NCI-H524 (cell line): ENCODE measurements at regions not wholly inside any gene's neighbourhood (a gene's known extent, or its start where the extent isn't known, plus 50 kb on each side); places are given as distances from the start of the nearest gene placed in this dataset.

Experiments used
- DNase-seq, 2 experiments: peaks; one replicate each; lab custom pipeline; 2025; lab: John Stamatoyannopoulos, UW

DNA sequence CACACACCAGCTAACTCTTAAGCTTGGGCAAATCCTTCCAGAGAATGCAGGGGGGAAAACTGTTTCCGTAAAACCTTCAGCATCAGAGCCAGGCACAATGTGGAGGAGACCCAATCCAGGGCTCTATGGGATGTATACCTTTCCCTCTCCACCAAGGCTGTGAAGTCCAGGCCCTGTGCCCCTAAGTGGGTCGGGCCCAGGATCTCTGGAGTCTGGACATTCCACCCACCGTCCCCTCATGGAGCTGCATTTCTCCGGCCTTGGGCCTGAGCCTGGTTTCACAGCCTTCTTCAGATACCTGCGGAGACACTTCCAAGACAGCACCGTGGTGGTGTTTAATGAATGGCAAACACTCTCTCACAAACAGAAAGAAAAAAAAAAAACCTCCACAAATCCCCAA lies 186.2 kb downstream of the URI1 start:
- DNase-seq = no peak

DNA sequence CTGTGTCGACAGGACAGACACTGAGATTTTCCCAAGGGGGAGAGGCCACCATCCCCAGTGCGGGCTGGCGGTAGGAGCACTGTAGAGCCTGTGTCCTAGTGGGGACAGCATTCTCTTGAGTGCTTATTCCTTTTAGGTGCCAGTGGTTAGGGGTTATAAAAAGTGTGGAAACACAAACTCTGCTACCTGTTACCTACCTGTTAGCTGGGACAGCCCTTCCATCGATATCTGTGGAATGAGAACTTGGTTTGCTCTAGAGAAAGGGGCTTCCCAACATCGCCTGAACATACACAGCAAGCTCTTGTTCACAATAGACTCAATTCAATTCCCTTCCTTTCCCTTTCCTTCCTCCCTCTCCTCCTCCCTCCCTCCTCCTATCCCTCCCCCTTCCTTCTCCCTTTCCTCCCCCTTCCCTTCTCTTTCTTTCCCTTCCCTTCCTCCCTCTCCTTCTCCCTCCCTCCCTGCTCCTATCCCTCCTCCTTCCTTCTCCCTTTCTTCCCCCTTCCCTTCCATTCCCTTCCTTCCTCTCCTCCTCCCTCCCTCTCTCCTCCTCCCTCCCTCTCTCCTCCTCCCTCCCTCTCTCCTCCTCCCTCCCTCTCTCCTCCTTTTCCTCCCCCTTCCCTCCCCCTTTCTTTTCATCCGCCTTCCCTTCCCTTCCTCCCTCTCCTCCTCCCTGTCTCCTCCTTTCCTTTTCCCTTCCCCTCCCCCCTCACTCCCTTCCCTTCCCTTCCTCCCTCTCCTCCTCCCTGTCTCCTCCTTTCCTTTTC lies 188.5 kb downstream of the URI1 start:
- DNase-seq = no peak

DNA sequence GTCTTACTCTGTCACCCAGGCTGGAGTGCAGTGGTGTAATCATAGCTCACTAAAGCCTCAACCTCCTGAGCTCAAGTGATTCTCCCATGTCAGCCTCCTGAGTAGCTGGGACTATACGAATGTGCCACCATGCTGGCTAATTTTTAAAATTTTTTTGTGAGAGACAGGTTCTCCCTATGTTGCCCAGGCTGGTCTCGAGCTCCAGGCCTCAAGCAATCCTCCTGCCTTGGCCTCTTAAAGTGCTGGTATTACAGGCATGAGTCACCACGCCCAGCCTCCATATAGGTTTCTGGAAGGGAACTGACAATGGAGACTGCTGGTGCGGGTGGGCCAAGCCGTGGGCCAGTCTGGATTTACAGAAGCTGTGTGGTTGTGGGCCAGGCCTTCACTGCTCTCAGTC lies 189.2 kb downstream of the URI1 start:
- no peak for DNase-seq

DNA sequence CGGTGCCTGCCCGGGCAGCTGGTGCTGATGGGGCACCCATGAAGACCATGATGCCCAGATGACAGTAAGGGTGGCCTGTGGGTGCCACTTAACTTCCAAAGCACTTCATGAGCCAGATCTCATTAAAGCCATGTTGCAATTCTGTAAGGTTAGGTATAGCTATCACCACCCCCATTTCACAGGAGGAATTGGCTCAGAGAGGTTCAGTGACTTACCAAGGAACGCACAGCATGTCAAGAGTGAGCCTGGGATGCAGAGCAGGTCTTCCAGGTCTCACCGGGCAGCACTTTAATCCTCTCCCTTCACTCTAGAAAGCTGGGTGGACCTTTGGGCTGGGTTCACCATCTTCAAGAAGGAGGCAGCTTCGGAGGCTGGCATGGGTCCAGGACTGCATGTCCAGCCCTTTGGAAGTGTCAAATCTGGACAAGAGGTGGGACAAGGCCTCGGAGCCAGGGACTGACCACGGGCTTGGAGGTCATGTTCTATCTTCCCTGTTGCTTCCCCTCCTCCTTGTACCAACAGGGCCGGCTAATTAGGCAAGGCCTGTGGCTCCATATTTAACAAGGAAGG lies 189.8 kb downstream of the URI1 start:
- no peak for DNase-seq

DNA sequence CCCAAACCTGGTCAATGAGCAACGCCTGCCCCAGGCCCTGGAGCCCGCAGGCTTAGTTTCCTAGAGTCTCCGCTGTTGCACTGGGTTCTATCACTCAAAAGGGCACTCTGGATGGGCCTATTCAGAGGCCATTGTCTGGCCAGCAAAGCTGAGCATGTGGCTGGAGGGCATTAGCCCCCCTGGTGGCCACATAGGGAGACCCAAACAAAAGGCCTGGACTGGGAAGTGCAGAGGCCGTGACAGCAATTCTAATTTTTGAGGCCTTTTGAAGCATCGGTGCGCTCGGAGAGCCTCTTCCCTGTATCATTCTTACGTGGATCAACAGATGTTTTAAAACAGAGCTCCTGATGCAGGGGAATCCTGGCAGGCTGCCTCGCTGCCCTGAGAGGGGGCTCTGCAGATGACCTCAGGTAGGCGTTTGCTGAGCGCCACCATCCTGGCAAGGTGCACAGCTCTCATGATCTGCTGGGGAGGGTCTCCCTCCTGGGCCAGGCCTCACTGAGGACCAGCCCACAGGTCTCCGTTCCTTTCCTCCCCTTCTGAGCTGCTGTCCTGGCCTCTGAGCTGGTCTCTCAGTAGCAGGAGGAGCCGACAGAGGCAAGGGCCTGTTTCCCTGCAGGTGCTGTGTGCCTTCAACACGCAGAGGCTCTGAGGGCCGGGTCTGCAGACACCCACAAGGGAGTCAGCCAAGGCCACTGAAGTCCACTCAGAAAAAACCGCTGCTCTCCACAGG lies 190.5 kb downstream of the URI1 start:
- no peak for DNase-seq

- no peak for DNase-seq
Observed at GRCh38 chr19:30133803-30134202, 191.8 kb downstream of the URI1 start.

DNA sequence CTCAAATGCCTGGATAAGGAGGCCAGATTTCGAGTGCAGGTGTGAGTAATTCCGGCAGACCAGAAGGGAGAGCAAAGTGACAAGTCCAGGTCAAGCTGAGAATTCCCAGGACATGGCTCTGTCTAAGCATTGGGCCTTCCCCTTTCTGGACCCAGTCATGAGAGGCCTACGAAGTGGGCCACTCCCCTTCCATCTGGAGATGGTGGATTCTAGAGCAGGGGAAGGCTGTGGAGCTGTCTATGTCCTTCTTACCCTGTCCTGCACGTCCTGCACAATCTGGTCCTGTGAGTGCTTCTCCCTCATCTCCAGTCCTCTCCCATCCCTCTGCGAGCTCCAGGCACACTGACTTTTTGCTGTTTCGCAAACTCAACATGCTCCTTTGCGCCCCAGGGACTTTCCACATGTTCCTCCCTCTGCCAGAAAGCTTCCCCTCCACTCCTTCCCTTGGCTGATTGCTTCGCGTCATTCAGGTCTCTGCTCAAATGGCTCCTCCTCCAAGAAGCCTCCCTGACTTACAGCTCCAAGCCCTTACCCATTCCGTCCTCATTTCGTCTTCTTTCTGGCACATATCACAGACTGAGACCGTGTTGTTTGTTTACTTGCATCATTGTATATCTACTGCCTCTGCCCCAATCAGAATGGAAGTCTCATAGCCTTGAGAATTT lies 193.2 kb downstream of the URI1 start:
- no peak for DNase-seq

DNA sequence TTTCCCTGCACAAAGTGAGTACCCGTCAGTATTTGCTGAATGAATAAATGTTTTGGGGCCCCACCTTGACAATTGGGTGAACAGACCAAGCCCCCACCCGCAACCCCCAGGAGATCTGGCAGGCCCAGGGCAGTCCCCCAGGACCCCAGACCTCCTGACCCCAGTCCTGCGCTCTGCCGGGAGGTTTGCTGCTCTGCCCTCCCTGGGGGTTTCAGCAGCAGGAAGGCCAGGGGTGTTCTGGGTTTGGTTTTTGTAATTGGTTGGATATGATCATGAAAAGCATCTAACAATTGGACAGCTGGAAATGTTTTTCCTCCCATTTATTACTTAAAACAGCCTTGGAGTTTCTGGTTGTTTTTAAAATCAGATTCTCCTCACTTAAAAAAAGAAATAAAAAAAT lies 193.8 kb downstream of the URI1 start:
- DNase-seq = no peak

DNA sequence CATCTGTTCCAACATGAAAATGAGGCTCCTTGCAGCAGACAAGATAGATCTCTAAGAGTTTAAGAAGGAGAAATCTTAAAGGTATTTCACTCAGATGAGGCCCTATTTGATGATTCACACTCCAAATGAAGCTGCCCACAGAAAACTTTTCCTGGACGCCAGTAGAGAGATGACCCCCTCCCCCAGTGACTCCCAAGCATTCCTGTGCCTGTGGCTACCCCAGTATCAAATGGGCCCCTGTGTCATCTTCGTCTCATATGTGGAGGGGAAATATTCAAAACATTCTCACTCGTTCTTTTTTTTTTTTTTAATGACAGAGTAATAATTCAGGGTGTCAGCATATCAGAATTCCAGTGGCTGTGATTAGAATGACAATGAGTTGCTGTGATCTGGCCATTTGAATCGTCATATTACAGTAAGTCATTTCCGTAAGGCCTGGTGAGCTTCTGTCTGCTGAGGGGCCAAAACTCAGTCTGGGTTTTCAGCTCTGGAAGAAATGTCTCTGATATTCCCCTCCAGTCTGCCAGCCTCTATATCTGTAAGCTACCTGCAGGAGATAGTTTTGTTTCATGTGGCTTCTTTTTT lies 194.7 kb downstream of the URI1 start:
- no peak for DNase-seq

GRCh38 chr19:30137747-30138146 lies 195.7 kb downstream of the URI1 start:
- DNase-seq = no peak

DNA sequence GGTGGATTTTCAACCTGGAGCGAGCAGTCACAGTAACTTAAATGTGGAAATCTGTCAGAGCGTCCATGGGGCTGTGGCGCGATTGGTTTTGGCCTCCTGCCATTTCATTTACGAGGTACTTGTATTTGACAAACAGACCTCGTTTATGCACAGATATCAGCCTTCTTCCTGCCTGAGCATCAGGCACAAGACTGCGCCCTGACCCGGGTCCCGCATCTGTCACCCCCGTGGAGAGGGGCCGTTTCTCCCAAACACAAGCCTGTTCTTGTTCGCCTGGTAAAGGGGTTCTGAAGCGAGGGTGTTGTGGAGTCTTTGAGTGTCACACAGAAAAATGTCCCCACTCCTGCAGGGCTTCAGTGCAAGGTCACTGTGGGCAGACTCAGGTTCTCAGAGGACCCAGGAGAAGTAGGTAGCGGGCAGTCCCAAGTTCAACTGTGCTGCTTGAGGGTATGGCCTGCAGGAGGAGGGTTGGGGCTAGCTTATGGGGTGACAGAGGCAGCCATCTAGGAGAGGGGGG lies 202.3 kb downstream of the URI1 start:
- no peak for DNase-seq

- DNase-seq = no peak
Observed at GRCh38 chr19:30144802-30145201, 202.8 kb downstream of the URI1 start.

DNA sequence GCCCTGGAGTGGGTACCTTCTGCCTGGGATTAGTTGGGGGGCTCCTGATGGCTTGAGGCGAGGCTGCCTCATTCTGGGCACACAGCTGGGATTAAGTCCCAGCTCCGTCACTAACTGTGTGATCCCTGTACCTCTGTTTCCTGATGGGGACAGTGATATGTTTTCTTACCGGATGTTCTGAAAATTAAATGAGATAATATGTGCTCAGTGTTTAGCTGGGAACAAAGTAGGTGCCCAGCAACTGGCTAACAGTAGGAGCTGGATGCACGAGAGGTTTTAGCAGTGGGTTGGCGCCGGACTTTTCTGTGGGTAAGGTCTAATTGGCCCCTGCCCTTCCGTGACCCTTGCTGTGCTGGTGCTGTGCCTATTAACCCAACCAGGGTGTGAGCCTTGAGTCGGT lies 203.4 kb downstream of the URI1 start:
- no peak for DNase-seq

DNA sequence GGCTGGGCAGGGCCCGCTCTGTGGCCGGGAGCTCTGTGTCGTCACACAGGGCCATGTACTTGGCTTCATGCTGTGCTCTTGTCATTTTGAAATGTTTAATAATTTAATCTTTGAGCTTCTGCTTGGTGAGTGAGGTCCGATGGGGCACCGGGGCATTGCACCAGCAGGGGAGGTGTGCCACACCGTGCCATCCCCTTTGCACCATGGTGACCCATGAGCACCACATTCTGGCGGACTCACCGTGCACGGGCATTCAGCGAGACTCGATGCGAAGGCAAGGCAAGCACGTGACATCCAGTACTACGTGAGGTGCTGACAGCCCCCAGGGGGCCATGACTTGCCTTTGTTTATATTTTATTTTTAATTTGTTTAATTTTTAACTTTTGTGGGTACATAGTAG lies 204.3 kb downstream of the URI1 start:
- DNase-seq = no peak

- no peak for DNase-seq
Observed at GRCh38 chr19:30148039-30148790, 206.2 kb downstream of the URI1 start.

- no peak for DNase-seq
Observed at GRCh38 chr19:30148803-30149202, 206.8 kb downstream of the URI1 start.

DNA sequence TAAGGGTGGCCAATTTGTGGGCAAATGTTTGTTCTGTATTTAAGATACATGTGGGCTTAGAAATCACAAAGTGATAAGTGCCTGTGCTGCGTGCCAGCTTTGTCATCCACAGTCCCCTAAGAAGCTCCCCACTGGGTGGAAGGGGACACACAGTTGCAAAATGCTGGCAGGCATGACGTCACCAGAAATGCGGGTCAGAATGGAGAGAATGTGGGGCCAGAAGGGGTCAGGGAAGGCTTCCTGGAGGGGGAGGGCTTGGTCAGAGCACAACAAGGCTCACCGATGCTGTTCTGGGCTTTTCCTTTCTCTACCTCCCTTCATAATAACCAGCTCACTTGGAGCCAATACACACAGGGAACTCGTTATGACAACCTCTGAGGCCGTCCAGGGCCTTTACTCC lies 207.3 kb downstream of the URI1 start:
- DNase-seq = no peak

GRCh38 chr19:30150626-30151025 lies 208.6 kb downstream of the URI1 start:
- no peak for DNase-seq

GRCh38 chr19:30151081-30151480 lies 209.0 kb downstream of the URI1 start:
- DNase-seq = no peak

- no peak for DNase-seq
Observed at GRCh38 chr19:30152510-30153291, 210.7 kb downstream of the URI1 start.
